ENCODE measurements at regions not wholly inside any gene's neighbourhood (a gene's known extent, or its start where the extent isn't known, plus 50 kb on each side); places are given as distances from the start of the nearest gene placed in this dataset.

GRCh38 chr5:144882739-144883283, 712.1 kb downstream of the KCTD16 start:
- no peak for DNase-seq (ENCODE audit: low spot score)
- TF ChIP-seq CTCF (IDR thresholded peaks at IDR 0.05; ENCODE audit: borderline replicate concordance, control extremely low read depth, extremely low read depth, insufficient read depth, missing control alignments), result no peak
- in situ Hi-C loops (cut with MboI; ENCODE audit: low sequenced_read_pairs, unreplicated experiment), result no loop called here

- TF ChIP-seq CTCF (IDR thresholded peaks at IDR 0.05; ENCODE audit: borderline replicate concordance, control extremely low read depth, extremely low read depth, insufficient read depth, missing control alignments), result no peak
- in situ Hi-C loops (cut with MboI; ENCODE audit: low sequenced_read_pairs, unreplicated experiment), result no loop called here
- DNase-seq (ENCODE audit: low spot score), result no peak
These were observed 709.8 kb downstream of the KCTD16 start for GRCh38 chr5:144880513-144880912.

GRCh38 chr5:144876990-144877389, 706.3 kb downstream of the KCTD16 start:
- no peak for TF ChIP-seq CTCF (IDR thresholded peaks at IDR 0.05; ENCODE audit: borderline replicate concordance, control extremely low read depth, extremely low read depth, insufficient read depth, missing control alignments)
- DNase-seq (ENCODE audit: low spot score), result no peak
- in situ Hi-C loops (cut with MboI; ENCODE audit: low sequenced_read_pairs, unreplicated experiment), result no loop called here

GRCh38 chr5:144873076-144873475, 702.4 kb downstream of the KCTD16 start:
- TF ChIP-seq CTCF (IDR thresholded peaks at IDR 0.05; ENCODE audit: borderline replicate concordance, control extremely low read depth, extremely low read depth, insufficient read depth, missing control alignments), result no peak
- in situ Hi-C loops (cut with MboI; ENCODE audit: low sequenced_read_pairs, unreplicated experiment), result no loop called here

DNA sequence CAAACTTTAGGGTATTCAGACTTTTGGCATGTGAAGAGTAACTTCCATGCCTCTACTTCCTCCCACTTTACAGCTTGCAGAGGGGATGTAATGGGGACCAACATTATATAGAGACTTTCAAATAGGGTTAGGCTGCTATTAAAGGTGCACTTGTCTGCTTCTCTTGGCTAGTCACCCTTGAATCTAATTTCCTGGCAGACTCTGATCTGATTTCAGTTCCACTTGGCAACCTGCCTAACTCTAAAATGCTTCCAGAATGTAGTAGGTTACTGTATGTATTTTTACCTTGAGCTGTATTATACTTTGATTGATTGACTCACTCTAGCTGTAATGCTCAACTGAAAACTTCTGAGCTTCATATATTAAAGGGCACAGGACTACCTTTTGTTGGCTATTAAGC, 693.4 kb downstream of the KCTD16 start:
- no peak for DNase-seq (ENCODE audit: low spot score)
- in situ Hi-C loops (cut with MboI; ENCODE audit: low sequenced_read_pairs, unreplicated experiment), result no loop called here
- TF ChIP-seq CTCF (IDR thresholded peaks at IDR 0.05; ENCODE audit: borderline replicate concordance, control extremely low read depth, extremely low read depth, insufficient read depth, missing control alignments), result no peak

More at GRCh38 chr5:144873076-144873475, 702.4 kb downstream of the KCTD16 start:
- no peak for DNase-seq (ENCODE audit: low spot score)

DNA sequence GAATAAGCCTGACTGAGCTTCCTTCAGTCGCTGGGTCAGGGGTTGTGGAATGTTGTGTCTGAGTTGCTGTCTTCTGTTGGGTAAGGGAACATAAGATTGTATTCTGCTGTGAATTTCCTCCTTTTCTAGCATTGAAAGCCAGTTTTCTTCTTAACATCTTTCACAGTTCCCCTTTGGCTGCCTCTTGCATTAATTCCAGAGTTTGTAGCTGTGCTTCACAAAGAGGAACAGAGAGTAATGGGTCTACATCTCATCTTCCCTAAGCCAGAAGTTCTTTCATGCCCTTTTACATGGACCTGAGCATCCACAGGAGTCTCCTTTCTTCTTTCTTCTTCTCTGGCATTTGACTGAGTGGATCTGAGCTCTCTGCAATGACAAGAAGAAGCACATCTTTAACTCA, 686.8 kb downstream of the KCTD16 start:
- no peak for DNase-seq (ENCODE audit: low spot score)
- in situ Hi-C loops (cut with MboI; ENCODE audit: low sequenced_read_pairs, unreplicated experiment), result no loop called here
- TF ChIP-seq CTCF (IDR thresholded peaks at IDR 0.05; ENCODE audit: borderline replicate concordance, control extremely low read depth, extremely low read depth, insufficient read depth, missing control alignments), result no peak

DNA sequence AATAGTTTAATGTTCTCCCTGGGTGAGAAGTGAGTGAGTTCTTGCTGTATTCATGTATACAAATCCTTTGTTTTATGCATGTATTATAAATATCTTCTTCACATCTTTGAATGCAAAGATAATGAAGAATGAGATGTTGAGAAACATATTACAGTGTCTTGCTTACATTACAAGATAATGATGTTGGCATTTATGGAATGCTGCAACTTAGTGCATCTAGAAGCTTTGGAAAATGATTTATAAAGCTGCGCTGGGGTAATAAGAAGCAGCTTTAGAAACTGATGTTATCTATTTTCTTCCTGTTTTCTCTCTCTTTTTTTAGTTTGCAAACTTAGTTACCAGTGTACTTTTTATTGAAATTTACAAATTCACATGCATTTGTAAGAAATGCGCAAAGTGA, 673.4 kb downstream of the KCTD16 start:
- TF ChIP-seq CTCF (IDR thresholded peaks at IDR 0.05; ENCODE audit: borderline replicate concordance, control extremely low read depth, extremely low read depth, insufficient read depth, missing control alignments), result no peak
- in situ Hi-C loops (cut with MboI; ENCODE audit: low sequenced_read_pairs, unreplicated experiment), result no loop called here
- no peak for DNase-seq (ENCODE audit: low spot score)

Data from GM13976 (cell line).